WTC11 (cell line): ENCODE measurements at regions not wholly inside any gene's neighbourhood (a gene's known extent, or its start where the extent isn't known, plus 50 kb on each side); places are given as distances from the start of the nearest gene placed in this dataset.

Experiments
- ATAC-seq: fragments of 200-7000 bp; cut with Tn5 transposase; 2 replicates; pipeline ENCODE4 v1.10.0; 2021; ENCODE audit warnings: mild to moderate bottlenecking, moderate library complexity
- CTCF ChIA-PET: fragments of 300-600 bp; sonication (Branson Sonifier 250); formaldehyde crosslinking; loops from one replicate; lab custom pipeline; 2021; ENCODE audit warnings: antibody characterized with exemption; lab: Charles Lee
- POLR2A ChIA-PET: fragments of 350-600 bp; sonication (Branson Sonifier 250); formaldehyde crosslinking; loops from one replicate; lab custom pipeline; 2021; ENCODE audit warnings: antibody characterized with exemption; lab: Charles Lee
- DNase-seq: peaks from one replicate; pipeline ENCODE4 v3.0.0; 2021; ENCODE audit warnings: low spot score
- H3K27ac Mint-ChIP-seq: 2 replicates; pipeline ENCODE4 v1.8.0; 2021; ENCODE audit warnings: mixed read lengths
- H3K27me3 Mint-ChIP-seq: 2 replicates; pipeline ENCODE4 v1.8.0; 2021; ENCODE audit warnings: low read depth, mild to moderate bottlenecking, moderate library complexity, mixed read lengths
- H3K36me3 Mint-ChIP-seq: 2 replicates; pipeline ENCODE4 v1.8.0; 2021; ENCODE audit warnings: mixed read lengths
- H3K4me1 Mint-ChIP-seq: 2 replicates; pipeline ENCODE4 v1.8.0; 2022; ENCODE audit warnings: mixed read lengths
- H3K4me3 Mint-ChIP-seq: 2 replicates; pipeline ENCODE4 v1.8.0; 2021; ENCODE audit warnings: mild to moderate bottlenecking, moderate library complexity, mixed read lengths
- H3K9me3 Mint-ChIP-seq: 2 replicates; pipeline ENCODE4 v1.8.0; 2021; ENCODE audit warnings: mixed read lengths
- OVOL2 ChIP-seq: fragments of 250-450 bp; sonication (Bioruptor Pico); IDR thresholded peaks from 2 replicates; pipeline ENCODE4 v1.9.0; 2021; ENCODE audit warnings: mild to moderate bottlenecking, borderline replicate concordance
- TEAD1 ChIP-seq: sonication (generic); formaldehyde crosslinking; IDR thresholded peaks from 2 replicates; pipeline ENCODE4 v1.8.0; 2022; ENCODE audit warnings: mild to moderate bottlenecking, missing genetic modification reagents
- TF ChIP-seq, protein P1 (sequence below): sonication (generic); formaldehyde crosslinking; IDR thresholded peaks from 2 replicates; pipeline ENCODE4 v1.8.1; 2023; ENCODE audit warnings: mild to moderate bottlenecking, missing genetic modification reagents, borderline replicate concordance
- TF ChIP-seq, protein P2 (sequence below): sonication (generic); formaldehyde crosslinking; IDR thresholded peaks from 2 replicates; pipeline ENCODE4 v1.8.0; 2022; ENCODE audit warnings: mild to moderate bottlenecking, missing genetic modification reagents
- TF ChIP-seq, protein P3 (sequence below): sonication (generic); formaldehyde crosslinking; IDR thresholded peaks from 2 replicates; pipeline ENCODE4 v1.8.0; 2022; ENCODE audit warnings: missing genetic modification reagents
- TF ChIP-seq, protein P4 (sequence below): sonication (generic); formaldehyde crosslinking; IDR thresholded peaks from 2 replicates; pipeline ENCODE4 v1.8.0; 2022; ENCODE audit warnings: mild to moderate bottlenecking, missing genetic modification reagents
- TF ChIP-seq, protein P5 (sequence below): sonication (generic); formaldehyde crosslinking; IDR thresholded peaks from 2 replicates; pipeline ENCODE4 v1.8.0; 2022; ENCODE audit warnings: mild to moderate bottlenecking, missing genetic modification reagents
- TF ChIP-seq, protein P6 (sequence below): sonication (generic); formaldehyde crosslinking; IDR thresholded peaks from 2 replicates; pipeline ENCODE4 v1.8.1; 2022; ENCODE audit warnings: low read depth, mild to moderate bottlenecking, moderate library complexity, missing genetic modification reagents, borderline replicate concordance
- TF ChIP-seq, protein P7 (sequence below): fragments of 250-450 bp; sonication (Bioruptor Pico); IDR thresholded peaks from 2 replicates; pipeline ENCODE4 v2.1.2; 2022; ENCODE audit warnings: mild to moderate bottlenecking, moderate library complexity
- TF ChIP-seq, protein P8 (sequence below): fragments of 250-450 bp; sonication (Bioruptor Pico); IDR thresholded peaks from 2 replicates; pipeline ENCODE4 v1.9.0; 2021; ENCODE audit warnings: mild to moderate bottlenecking

DNA sequence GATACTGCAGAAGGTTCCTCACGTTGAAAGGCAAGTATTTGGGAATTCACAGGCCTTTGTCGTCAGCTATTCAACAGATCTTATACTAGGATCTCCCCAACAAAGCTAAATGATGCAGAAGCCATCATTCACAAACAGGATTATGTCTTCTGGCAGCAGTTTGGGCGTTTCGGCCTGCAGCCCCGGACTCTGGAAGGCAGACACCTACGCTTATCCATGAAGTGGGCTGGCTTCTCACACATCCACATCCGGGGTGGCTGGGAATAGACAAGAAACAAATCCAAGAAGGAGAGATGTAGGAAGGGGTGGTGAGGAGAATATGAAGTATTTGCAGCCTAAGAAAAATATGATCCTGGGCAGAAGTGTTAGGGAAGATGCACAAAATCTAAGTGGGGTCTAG, 471.9 kb downstream of the AGTPBP1 start (continued):
- TF ChIP-seq, protein P1, sequence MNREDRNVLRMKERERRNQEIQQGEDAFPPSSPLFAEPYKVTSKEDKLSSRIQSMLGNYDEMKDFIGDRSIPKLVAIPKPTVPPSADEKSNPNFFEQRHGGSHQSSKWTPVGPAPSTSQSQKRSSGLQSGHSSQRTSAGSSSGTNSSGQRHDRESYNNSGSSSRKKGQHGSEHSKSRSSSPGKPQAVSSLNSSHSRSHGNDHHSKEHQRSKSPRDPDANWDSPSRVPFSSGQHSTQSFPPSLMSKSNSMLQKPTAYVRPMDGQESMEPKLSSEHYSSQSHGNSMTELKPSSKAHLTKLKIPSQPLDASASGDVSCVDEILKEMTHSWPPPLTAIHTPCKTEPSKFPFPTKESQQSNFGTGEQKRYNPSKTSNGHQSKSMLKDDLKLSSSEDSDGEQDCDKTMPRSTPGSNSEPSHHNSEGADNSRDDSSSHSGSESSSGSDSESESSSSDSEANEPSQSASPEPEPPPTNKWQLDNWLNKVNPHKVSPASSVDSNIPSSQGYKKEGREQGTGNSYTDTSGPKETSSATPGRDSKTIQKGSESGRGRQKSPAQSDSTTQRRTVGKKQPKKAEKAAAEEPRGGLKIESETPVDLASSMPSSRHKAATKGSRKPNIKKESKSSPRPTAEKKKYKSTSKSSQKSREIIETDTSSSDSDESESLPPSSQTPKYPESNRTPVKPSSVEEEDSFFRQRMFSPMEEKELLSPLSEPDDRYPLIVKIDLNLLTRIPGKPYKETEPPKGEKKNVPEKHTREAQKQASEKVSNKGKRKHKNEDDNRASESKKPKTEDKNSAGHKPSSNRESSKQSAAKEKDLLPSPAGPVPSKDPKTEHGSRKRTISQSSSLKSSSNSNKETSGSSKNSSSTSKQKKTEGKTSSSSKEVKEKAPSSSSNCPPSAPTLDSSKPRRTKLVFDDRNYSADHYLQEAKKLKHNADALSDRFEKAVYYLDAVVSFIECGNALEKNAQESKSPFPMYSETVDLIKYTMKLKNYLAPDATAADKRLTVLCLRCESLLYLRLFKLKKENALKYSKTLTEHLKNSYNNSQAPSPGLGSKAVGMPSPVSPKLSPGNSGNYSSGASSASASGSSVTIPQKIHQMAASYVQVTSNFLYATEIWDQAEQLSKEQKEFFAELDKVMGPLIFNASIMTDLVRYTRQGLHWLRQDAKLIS (CRISPR knock-in tag) = no peak
- TF ChIP-seq, protein P2, sequence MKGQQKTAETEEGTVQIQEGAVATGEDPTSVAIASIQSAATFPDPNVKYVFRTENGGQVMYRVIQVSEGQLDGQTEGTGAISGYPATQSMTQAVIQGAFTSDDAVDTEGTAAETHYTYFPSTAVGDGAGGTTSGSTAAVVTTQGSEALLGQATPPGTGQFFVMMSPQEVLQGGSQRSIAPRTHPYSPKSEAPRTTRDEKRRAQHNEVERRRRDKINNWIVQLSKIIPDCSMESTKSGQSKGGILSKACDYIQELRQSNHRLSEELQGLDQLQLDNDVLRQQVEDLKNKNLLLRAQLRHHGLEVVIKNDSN (CRISPR knock-in tag) = no peak

DNA sequence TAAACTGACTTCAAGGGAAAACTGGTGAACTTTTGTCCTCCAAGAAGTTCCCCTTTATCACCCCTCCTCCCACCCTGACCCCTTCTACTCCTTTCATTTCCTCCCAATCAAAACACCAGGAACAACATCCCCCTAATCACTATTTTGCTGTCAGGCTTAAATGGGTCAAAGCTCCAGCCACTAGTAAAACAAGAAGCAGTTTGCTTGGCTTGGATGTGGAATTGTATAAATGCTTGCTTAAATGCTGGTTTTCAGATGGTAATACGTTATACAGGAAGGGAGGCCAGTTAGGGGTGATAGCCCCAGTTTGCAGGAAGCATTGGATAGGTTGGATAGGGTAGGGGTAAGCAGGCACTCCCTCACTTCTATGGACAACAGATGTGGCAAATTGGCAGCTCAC, 473.6 kb downstream of the AGTPBP1 start:
- ATAC-seq = peak; percentile 96
- no peak overlapping the region for H3K4me3 Mint-ChIP-seq
- no peak overlapping the region for H3K27ac Mint-ChIP-seq

More for the DNA sequence above, 473.6 kb downstream of the AGTPBP1 start:
- DNase-seq = no peak
- ChIA-PET CTCF (interaction anchor here (1.6 to 1.7 kb wide), 2 partner anchors 9 to 157 kb away, joined by 4 to 5 read pairs; no protein-coding TSS in a partner anchor), POLR2A (no interaction called here)
- TF ChIP-seq TEAD1 (CRISPR knock-in tag) (no peak), OVOL2 (CRISPR knock-in tag) (no peak)
- TF ChIP-seq, protein P3, sequence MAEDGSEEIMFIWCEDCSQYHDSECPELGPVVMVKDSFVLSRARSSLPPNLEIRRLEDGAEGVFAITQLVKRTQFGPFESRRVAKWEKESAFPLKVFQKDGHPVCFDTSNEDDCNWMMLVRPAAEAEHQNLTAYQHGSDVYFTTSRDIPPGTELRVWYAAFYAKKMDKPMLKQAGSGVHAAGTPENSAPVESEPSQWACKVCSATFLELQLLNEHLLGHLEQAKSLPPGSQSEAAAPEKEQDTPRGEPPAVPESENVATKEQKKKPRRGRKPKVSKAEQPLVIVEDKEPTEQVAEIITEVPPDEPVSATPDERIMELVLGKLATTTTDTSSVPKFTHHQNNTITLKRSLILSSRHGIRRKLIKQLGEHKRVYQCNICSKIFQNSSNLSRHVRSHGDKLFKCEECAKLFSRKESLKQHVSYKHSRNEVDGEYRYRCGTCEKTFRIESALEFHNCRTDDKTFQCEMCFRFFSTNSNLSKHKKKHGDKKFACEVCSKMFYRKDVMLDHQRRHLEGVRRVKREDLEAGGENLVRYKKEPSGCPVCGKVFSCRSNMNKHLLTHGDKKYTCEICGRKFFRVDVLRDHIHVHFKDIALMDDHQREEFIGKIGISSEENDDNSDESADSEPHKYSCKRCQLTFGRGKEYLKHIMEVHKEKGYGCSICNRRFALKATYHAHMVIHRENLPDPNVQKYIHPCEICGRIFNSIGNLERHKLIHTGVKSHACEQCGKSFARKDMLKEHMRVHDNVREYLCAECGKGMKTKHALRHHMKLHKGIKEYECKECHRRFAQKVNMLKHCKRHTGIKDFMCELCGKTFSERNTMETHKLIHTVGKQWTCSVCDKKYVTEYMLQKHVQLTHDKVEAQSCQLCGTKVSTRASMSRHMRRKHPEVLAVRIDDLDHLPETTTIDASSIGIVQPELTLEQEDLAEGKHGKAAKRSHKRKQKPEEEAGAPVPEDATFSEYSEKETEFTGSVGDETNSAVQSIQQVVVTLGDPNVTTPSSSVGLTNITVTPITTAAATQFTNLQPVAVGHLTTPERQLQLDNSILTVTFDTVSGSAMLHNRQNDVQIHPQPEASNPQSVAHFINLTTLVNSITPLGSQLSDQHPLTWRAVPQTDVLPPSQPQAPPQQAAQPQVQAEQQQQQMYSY (CRISPR knock-in tag) = no peak
- TF ChIP-seq, protein P4, sequence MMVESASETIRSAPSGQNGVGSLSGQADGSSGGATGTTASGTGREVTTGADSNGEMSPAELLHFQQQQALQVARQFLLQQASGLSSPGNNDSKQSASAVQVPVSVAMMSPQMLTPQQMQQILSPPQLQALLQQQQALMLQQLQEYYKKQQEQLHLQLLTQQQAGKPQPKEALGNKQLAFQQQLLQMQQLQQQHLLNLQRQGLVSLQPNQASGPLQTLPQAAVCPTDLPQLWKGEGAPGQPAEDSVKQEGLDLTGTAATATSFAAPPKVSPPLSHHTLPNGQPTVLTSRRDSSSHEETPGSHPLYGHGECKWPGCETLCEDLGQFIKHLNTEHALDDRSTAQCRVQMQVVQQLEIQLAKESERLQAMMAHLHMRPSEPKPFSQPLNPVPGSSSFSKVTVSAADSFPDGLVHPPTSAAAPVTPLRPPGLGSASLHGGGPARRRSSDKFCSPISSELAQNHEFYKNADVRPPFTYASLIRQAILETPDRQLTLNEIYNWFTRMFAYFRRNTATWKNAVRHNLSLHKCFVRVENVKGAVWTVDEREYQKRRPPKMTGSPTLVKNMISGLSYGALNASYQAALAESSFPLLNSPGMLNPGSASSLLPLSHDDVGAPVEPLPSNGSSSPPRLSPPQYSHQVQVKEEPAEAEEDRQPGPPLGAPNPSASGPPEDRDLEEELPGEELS (CRISPR knock-in tag) = no peak
- TF ChIP-seq, protein P5, sequence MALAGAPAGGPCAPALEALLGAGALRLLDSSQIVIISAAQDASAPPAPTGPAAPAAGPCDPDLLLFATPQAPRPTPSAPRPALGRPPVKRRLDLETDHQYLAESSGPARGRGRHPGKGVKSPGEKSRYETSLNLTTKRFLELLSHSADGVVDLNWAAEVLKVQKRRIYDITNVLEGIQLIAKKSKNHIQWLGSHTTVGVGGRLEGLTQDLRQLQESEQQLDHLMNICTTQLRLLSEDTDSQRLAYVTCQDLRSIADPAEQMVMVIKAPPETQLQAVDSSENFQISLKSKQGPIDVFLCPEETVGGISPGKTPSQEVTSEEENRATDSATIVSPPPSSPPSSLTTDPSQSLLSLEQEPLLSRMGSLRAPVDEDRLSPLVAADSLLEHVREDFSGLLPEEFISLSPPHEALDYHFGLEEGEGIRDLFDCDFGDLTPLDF (CRISPR knock-in tag) = no peak
- TF ChIP-seq, protein P6, sequence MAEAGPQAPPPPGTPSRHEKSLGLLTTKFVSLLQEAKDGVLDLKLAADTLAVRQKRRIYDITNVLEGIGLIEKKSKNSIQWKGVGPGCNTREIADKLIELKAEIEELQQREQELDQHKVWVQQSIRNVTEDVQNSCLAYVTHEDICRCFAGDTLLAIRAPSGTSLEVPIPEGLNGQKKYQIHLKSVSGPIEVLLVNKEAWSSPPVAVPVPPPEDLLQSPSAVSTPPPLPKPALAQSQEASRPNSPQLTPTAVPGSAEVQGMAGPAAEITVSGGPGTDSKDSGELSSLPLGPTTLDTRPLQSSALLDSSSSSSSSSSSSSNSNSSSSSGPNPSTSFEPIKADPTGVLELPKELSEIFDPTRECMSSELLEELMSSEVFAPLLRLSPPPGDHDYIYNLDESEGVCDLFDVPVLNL (CRISPR knock-in tag) = no peak
- TF ChIP-seq, protein P7, sequence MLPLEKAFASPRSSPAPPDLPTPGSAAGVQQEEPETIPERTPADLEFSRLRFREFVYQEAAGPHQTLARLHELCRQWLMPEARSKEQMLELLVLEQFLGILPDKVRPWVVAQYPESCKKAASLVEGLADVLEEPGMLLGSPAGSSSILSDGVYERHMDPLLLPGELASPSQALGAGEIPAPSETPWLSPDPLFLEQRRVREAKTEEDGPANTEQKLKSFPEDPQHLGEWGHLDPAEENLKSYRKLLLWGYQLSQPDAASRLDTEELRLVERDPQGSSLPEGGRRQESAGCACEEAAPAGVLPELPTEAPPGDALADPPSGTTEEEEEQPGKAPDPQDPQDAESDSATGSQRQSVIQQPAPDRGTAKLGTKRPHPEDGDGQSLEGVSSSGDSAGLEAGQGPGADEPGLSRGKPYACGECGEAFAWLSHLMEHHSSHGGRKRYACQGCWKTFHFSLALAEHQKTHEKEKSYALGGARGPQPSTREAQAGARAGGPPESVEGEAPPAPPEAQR (CRISPR knock-in tag) = no peak
- TF ChIP-seq, protein P8, sequence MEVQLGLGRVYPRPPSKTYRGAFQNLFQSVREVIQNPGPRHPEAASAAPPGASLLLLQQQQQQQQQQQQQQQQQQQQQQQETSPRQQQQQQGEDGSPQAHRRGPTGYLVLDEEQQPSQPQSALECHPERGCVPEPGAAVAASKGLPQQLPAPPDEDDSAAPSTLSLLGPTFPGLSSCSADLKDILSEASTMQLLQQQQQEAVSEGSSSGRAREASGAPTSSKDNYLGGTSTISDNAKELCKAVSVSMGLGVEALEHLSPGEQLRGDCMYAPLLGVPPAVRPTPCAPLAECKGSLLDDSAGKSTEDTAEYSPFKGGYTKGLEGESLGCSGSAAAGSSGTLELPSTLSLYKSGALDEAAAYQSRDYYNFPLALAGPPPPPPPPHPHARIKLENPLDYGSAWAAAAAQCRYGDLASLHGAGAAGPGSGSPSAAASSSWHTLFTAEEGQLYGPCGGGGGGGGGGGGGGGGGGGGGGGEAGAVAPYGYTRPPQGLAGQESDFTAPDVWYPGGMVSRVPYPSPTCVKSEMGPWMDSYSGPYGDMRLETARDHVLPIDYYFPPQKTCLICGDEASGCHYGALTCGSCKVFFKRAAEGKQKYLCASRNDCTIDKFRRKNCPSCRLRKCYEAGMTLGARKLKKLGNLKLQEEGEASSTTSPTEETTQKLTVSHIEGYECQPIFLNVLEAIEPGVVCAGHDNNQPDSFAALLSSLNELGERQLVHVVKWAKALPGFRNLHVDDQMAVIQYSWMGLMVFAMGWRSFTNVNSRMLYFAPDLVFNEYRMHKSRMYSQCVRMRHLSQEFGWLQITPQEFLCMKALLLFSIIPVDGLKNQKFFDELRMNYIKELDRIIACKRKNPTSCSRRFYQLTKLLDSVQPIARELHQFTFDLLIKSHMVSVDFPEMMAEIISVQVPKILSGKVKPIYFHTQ = no peak
- Mint-ChIP-seq H3K4me1 (peaks cover 23% of the 10 kb centered on the region), H3K36me3 (no peaks in the 10 kb centered on the region), H3K9me3 (no peaks in the 10 kb centered on the region; the same call in 1 of the 2 replicates), H3K27me3 (peaks cover 19% of the 10 kb centered on the region)
